ENCODE measurements at regions not wholly inside any gene's neighbourhood (a gene's known extent, or its start where the extent isn't known, plus 50 kb on each side); places are given as distances from the start of the nearest gene placed in this dataset.
"Not testable (repeated sequence)": the region's sequence is repeated elsewhere in the genome, so short reads cannot be mapped to it uniquely, and the experiment has no call there.

DNA sequence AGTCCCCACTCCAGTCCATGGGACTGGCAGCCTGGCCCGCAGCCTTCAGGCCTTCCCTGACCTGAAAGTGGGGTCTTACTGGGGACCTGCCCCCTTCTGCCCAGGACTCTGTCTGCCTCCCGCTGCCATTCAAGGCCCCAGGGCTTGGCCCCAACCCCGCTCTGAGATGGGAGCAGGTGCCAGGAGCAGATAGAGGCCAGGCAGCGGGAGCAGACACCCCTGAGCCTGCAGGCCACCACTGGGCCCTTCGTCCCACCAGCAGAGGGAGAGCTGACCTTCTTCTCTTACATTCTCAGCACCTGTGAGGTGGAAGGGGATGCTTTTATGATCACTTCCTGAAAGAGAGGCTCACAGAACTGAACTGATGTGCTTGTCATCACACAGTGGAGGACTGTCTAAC lies 62.2 kb upstream of the TINAGL1 start:
- Histone ChIP-seq H3K36me3 (no peaks in the 10 kb centered on the region), H3K4me3 (no peak overlapping the region), H3K27me3 (no peaks in the 10 kb centered on the region), H3K9me3 (no peaks in the 10 kb centered on the region), H3K27ac (no peak overlapping the region), H3K4me1 (peaks cover 0 to 2% (median 0%) of the 10 kb centered on the region in 3 donors)
- ATAC-seq: no peak
- 81 to 100% methylated on average over 5 of the region's 5 CpGs for WGBS, 2 donors
- no peak for FAIRE-seq
- DNase-seq: no peak
- TF ChIP-seq, protein P1, sequence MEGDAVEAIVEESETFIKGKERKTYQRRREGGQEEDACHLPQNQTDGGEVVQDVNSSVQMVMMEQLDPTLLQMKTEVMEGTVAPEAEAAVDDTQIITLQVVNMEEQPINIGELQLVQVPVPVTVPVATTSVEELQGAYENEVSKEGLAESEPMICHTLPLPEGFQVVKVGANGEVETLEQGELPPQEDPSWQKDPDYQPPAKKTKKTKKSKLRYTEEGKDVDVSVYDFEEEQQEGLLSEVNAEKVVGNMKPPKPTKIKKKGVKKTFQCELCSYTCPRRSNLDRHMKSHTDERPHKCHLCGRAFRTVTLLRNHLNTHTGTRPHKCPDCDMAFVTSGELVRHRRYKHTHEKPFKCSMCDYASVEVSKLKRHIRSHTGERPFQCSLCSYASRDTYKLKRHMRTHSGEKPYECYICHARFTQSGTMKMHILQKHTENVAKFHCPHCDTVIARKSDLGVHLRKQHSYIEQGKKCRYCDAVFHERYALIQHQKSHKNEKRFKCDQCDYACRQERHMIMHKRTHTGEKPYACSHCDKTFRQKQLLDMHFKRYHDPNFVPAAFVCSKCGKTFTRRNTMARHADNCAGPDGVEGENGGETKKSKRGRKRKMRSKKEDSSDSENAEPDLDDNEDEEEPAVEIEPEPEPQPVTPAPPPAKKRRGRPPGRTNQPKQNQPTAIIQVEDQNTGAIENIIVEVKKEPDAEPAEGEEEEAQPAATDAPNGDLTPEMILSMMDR (IDR thresholded peaks at IDR 0.05): no peak
- intact Hi-C loops (cut with DNase I): no loop called here

DNA sequence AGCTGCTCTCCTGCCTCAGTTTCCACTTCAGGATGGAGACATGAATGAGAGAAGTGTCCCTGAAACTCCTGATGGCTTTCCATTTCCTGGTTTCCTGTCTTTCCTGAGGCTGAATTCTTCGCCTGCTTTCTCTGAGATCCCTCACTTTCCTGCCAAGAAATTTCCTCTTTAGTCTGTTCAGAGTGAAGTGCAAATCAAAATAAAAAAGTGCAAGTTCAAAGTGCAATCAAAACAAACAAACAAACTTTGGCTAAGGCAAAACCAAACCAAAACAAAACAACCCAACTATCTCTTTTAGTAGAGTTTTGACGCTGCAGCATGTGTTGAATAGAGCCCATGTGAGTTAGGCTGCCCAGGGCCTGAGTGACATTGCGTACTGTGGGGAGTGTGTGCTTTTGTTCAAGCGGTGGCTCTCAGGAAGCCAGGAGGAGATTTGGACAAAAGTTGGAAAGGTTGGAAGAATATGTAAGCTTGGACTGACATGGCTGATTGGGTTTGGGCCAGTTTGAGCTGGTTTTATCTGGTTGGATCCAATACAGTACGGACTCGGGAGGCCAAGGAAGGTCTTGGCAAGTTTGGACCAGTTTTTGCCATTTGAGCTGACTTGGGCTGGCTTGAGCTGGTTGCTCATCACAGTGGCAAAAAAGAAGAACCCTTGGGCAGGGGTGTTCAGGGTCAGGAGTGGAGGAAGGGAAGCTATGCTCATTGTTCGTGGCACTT lies 61.1 kb upstream of the TINAGL1 start:
- no peaks in the 10 kb centered on the region for H3K36me3 ChIP-seq
- WGBS, 2 donors: 64 to 70% methylated on average over 7 of the region's 7 CpGs
- H3K4me1 ChIP-seq: peaks cover 0 to 2% (median 0%) of the 10 kb centered on the region in 3 donors
- intact Hi-C loops (cut with DNase I): no loop called here
- TF ChIP-seq, protein P1 (IDR thresholded peaks at IDR 0.05): no peak
- no peak for DNase-seq
- no peak for ATAC-seq
- no peaks in the 10 kb centered on the region for H3K27me3 ChIP-seq
- FAIRE-seq: no peak
- no peak overlapping the region for H3K27ac ChIP-seq
- no peak overlapping the region for H3K4me3 ChIP-seq
- H3K9me3 ChIP-seq: no peaks in the 10 kb centered on the region

DNA sequence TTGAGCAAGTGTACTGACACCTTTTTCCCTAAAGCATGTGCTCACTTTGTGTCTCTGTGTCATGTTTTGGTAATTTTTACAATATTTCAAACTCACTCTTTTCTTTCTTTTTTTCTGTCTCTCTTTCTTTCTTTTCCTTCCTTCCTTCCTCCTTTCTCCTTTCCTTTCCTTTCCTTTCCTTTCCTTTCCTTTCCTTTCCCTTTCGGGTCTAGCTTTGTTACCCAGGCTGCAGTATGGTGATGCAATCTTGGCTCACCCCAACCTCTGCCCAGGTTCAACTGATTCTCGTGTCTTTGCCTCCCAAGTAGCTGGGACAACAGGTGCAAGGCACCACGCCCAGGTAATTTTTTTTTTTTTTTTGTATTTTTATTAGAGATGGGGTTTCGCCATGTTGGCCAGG lies 60.4 kb upstream of the TINAGL1 start:
- DNase-seq: no peak
- FAIRE-seq: no peak
- peaks cover 0 to under 1% (median 0%) of the 10 kb centered on the region in 3 donors for H3K4me1 ChIP-seq
- H3K27me3 ChIP-seq: no peaks in the 10 kb centered on the region
- no peak overlapping the region for H3K4me3 ChIP-seq
- H3K36me3 ChIP-seq: no peaks in the 10 kb centered on the region
- TF ChIP-seq, protein P1 (IDR thresholded peaks at IDR 0.05): no peak
- H3K9me3 ChIP-seq: no peaks in the 10 kb centered on the region
- no peak overlapping the region for H3K27ac ChIP-seq
- intact Hi-C loops (cut with DNase I): no loop called here
- WGBS, 2 donors: 88 to 89% methylated on average over 4 of the region's 4 CpGs
- no peak for ATAC-seq

DNA sequence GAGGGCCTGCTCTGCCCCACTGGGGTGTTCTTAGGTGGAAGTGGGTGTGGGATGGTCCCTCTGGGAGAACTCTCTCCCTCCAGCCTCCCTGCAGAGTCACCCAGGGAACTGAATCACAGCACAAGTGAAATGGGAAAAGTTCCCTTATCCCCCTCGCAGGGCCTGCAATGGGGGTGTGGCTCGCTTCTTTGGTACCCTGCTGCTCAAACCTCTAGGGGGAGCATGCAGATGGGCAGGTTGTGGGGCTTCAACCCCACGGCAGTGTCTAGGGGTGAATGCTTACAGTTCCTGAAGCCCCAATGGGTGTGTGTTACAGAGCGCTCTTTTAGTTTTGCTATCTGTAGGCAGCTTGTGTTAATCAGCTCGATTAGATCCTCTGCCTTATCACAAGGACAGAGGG lies 59.0 kb upstream of the TINAGL1 start:
- ATAC-seq (no peak), FAIRE-seq (no peak), DNase-seq (no peak)
- Histone ChIP-seq H3K4me3 (no peak overlapping the region), H3K36me3 (no peaks in the 10 kb centered on the region), H3K27me3 (no peaks in the 10 kb centered on the region), H3K27ac (no peak overlapping the region), H3K9me3 (no peaks in the 10 kb centered on the region), H3K4me1 (no peaks in the 10 kb centered on the region)
- intact Hi-C loops (cut with DNase I): no loop called here
- 70 to 78% methylated on average over 5 of the region's 5 CpGs for WGBS, 2 donors
- TF ChIP-seq, protein P1 (IDR thresholded peaks at IDR 0.05): no peak

DNA sequence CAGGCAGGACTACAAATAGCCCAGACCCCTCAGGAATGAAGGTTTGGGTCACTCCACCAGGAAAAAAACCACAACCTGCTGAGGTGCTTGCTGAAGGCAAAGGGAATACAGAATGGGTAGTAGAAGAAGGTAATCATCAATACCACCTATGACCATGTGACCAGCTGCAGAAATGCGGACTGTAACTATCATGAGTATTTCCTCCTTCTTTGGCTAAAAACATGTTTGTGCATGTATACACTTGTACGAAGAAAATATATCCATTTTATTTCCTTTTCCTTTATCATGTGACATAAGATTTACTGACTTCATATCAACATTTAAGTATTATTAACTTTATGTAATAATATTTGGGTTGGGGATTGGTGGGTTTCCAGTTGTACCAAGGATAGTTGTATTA lies 58.3 kb upstream of the TINAGL1 start:
- ATAC-seq; H3K4me3 ChIP-seq; H3K27ac ChIP-seq; H3K4me1 ChIP-seq; H3K9me3 ChIP-seq; H3K27me3 ChIP-seq; DNase-seq; H3K36me3 ChIP-seq; intact Hi-C loops (cut with DNase I); FAIRE-seq: not testable (repeated sequence)
- WGBS, 2 donors: 78 to 88% methylated on average over 2 of the region's 2 CpGs
